Activated T-cell treated with anti-CD3 and anti-CD28 coated beads, Interleukin-2, amount 50 U/mL, for 1 hour (primary cell): ENCODE measurements at regions not wholly inside any gene's neighbourhood (a gene's known extent, or its start where the extent isn't known, plus 50 kb on each side); places are given as distances from the start of the nearest gene placed in this dataset.

Experiments
- DNase-seq: peaks from one replicate; pipeline ENCODE4 v3.0.0-alpha.2; 2020

- no peak for DNase-seq
Measured at GRCh38 chr13:73782450-73783449, 351.5 kb downstream of the KLF12 start.

GRCh38 chr13:73781384-73781783 lies 352.8 kb downstream of the KLF12 start:
- no peak for DNase-seq

DNA sequence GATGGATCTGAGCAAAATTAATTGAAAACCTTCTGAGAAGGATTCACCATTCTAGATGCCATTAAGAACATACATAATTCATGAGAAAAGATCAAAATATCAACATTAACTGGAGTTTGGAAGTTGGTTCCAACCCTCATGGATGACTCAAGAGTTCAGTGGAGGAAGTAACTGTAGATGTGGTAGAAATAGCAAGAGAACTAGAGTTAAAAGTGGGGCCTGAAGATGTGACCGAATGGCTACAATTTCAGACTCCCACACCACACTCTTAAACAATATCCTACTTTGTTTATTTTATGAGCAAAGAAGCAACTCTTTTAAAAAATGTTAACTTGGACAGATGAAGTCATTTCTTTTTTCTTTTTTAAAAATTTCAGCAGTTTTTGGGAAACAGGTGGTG lies 354.3 kb downstream of the KLF12 start:
- no peak for DNase-seq

GRCh38 chr13:73778242-73778864 lies 355.9 kb downstream of the KLF12 start:
- DNase-seq, result no peak

DNA sequence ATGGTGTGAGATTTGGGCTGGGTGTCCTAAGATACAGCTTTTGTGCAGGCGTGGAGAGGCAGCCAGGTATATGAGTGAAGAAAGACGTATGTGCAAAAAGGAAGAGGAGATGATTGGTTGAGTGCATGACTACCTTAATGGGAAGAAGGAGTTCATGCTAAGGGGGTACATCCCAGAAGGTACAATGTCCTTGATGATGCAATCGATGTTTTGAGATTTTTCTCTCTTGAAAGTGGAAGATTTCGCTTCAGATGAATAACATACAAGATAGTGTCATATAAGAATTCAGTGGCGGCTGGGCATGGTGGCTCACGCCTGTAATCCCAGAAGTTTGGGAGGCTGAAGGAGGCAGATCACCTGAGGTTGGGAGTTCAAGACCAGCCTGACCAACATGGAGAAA lies 357.1 kb downstream of the KLF12 start:
- DNase-seq, result no peak

- no peak for DNase-seq
Measured at GRCh38 chr13:73776151-73776785, 357.9 kb downstream of the KLF12 start.

DNA sequence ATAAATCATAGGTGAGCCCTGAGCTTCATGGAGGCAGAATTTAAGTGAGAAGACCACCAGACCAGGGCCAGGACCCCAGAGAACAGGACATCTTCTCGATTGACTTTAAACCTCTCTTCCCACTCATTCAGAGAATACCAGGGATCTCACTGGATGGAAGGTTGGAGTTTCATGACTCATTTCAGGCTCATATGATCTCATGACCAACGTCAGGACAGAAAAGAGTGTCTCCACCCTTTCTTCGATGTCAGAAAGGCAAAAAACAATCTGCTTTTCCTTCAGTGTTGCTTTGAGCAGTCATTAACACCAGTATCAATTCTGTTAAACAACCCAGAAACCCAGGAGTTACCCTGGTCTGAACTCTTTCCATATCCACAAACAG lies 361.0 kb downstream of the KLF12 start:
- DNase-seq, result no peak

- DNase-seq, result no peak
Measured at GRCh38 chr13:73772449-73773167, 361.6 kb downstream of the KLF12 start.

DNA sequence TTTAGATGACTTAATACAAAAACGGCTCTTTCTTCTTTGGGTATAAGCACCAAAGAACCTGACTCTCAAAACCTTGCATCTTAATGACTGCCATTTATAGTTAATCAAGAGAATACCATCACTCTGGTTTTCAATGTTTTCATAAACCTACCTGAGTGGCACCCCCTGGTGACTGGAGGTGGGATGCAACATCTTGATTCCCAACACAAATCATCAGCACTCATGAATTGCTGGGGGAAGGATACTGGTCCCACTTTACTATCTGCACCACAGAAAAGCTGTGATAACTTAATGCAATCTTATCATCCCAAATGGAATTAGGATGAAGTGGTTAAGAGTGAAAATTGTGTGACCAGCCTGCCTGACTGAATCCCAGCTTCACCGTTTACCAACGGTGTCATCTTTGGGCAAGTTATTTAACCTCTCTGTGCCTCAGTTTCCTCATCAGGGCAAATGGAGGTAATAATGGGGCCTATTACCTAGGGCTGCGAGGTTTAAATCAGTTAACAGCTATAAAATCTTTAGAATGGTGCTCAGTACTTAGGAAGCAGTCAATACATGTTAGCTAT lies 366.4 kb downstream of the KLF12 start:
- DNase-seq, result peak; percentile 35

DNA sequence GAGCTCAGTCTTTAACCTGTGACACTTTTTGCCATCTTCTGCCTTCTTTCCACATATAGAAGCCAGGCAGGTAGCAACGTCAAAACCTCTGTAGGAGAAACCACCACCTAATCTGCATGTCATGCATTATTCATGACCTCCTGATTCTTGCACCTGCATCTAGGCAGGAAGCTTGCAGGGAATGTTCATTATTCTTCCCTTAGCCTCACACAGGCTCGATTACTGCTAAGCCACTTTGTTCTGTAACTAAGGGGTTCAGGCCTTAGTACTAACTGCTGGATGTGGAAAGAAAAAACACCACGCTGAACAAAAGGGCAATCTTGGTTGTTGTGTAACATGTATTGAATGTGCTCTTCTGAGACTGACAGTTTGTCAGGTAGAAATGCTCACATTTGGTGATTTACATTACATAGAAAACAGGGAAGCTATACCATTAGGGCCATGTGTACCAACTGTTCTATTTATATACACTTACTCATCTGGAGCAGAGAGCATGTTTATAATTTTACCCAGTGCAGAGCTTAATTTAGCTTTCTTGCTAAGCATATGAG lies 366.9 kb downstream of the KLF12 start:
- DNase-seq, result no peak

- DNase-seq, result peak; percentile 74
Measured at GRCh38 chr13:73765651-73766384, 368.4 kb downstream of the KLF12 start.

GRCh38 chr13:73759434-73759833 lies 374.8 kb downstream of the KLF12 start:
- DNase-seq, result no peak

DNA sequence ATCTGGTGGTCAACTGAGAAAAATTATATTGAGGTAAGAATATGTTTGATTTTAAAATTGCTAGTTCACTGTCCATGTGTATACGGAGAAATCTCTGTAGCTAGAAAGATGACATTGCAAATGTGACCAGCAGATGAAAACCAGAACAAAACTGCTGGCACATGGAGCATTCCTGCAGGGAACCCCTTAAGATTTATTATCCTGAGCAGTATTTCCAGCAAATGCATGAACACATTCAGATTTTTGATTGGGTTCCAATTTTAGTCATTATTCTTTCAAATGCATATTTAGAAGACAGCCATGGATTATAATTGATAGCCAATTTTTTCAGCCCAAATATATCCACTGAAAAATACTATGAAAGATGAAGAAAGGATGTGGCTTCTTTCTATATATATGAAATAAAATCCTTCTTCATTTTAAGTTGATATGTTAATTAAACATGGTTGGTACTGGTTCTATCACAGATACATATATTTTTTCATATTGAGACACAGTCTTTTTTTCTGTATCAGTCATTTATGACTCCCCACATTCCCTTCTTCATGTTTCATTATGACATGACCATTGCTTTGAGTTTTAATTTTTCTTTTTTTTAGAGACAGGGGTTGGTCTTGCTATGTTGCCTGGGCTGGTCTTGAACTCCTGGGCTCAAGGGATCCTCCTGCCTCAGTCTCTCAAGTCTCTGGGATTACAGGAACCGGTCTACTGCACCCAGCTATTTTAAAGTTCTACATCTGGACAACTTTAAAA lies 376.5 kb downstream of the KLF12 start:
- DNase-seq, result no peak

- DNase-seq, result no peak
Measured at GRCh38 chr13:73754727-73755292, 379.4 kb downstream of the KLF12 start.

DNA sequence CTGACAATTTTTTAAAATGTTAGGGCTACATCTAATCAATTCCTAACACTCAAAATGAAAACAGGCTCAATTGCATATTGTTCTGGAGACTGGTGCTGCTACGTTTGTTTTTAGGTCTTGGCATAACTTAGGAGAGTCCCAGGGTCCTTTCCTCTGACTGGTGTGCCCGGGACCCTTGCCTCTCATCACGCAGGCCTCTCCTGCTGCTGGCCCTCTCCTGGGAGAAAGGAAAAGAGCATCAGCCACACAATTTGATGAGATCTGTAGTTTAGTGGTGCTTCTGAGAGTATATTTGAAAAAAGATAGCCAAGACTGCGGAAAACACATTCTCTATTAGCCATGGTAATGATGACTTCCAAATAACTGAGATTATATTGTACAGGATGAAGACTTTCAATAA lies 380.0 kb downstream of the KLF12 start:
- no peak for DNase-seq

- no peak for DNase-seq
Measured at GRCh38 chr13:73751290-73751689, 382.9 kb downstream of the KLF12 start.

DNA sequence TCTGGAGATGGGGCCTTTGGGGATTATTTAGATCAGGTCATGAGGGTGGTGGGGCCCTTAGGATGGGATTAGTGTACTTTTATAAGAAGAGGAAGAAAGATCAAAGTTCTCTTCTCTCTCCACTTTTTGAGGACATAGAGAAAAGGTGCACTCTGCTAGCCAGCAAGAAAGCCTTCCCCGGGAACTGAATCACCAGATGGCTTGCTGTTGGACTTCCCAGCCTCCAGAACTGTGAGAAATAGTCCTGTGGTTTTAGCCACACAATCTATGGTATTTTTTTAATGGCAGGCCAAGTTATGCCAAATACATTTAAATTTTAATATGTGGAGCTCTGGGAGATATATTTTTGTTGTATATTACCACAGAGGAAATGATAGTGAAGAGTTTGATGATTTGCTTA lies 385.8 kb downstream of the KLF12 start:
- DNase-seq, result no peak

- DNase-seq, result no peak
Measured at GRCh38 chr13:73745190-73745589, 389.0 kb downstream of the KLF12 start.

DNA sequence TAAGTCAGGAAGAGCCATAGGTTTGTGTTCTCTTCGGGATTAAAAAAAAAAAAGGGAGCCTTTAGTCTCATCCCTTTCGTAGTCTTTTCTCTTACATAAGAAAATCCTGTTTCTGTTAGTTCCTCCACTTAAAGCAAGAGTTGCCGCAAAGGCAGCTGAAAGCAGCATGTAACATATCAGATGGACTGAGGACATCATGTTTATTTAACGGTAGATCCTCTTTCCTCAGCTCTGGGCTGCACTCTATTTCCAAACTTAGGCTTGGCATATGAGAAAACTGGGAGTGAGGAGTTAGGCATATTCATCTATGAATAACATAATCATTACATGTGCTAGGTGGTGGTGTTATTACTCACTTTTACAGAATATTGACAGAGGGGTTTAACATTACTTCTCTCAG lies 391.2 kb downstream of the KLF12 start:
- DNase-seq, result no peak

GRCh38 chr13:73741742-73742141 lies 392.5 kb downstream of the KLF12 start:
- DNase-seq, result no peak

DNA sequence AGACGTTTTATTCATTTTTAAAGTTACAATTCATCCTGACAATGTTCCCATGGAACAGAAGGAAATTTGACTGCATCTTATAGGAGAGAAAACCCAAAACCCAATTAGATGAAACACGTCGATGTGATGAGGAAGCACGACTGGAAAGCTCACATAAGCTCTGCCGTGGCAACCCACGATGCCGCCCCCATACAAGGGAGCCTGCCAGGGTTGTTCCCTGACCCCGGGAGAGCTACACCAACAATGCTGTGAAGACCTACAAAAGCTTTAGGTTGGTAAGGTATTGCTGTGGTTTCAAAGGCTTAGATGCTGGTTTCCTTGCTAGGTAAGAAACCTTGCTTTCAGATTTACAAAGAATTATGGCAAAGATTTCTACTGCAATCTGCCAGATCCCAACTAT lies 393.1 kb downstream of the KLF12 start:
- no peak for DNase-seq
